ENCODE measurements at regions not wholly inside any gene's neighbourhood (a gene's known extent, or its start where the extent isn't known, plus 50 kb on each side); places are given as distances from the start of the nearest gene placed in this dataset.

- TF ChIP-seq, protein P1, sequence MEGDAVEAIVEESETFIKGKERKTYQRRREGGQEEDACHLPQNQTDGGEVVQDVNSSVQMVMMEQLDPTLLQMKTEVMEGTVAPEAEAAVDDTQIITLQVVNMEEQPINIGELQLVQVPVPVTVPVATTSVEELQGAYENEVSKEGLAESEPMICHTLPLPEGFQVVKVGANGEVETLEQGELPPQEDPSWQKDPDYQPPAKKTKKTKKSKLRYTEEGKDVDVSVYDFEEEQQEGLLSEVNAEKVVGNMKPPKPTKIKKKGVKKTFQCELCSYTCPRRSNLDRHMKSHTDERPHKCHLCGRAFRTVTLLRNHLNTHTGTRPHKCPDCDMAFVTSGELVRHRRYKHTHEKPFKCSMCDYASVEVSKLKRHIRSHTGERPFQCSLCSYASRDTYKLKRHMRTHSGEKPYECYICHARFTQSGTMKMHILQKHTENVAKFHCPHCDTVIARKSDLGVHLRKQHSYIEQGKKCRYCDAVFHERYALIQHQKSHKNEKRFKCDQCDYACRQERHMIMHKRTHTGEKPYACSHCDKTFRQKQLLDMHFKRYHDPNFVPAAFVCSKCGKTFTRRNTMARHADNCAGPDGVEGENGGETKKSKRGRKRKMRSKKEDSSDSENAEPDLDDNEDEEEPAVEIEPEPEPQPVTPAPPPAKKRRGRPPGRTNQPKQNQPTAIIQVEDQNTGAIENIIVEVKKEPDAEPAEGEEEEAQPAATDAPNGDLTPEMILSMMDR (IDR thresholded peaks at IDR 0.05) = no peak
- TF ChIP-seq POLR2A (IDR thresholded peaks at IDR 0.05) = no peak
Measured at GRCh38 chr5:173667702-173668101, 51.3 kb upstream of the BOD1 start.
